MCF 10A (cell line): ENCODE measurements at regions not wholly inside any gene's neighbourhood (a gene's known extent, or its start where the extent isn't known, plus 50 kb on each side); places are given as distances from the start of the nearest gene placed in this dataset.

Source experiments
- BruUV-seq: library from RNA; stranded (reverse); fragments of 400-500 nt; replicated peaks from 2 replicates; lab custom pipeline; 2021; lab: Mats Ljungman, UMichigan
- CTCF ChIA-PET: fragments of 300-600 bp; sonication (Branson Sonifier 250); formaldehyde crosslinking; extraction: SDS; loops from one replicate; lab custom pipeline; 2021; ENCODE audit warnings: antibody characterized with exemption, inconsistent platforms; lab: Yijun Ruan, JAX
- POLR2A ChIA-PET: fragments of 300-600, 350-650 bp; sonication (Branson Sonifier 250); formaldehyde crosslinking; extraction: SDS; loops from one replicate; lab custom pipeline; 2020; ENCODE audit warnings: antibody characterized with exemption, inconsistent platforms; lab: Yijun Ruan, JAX
- DNase-seq: peaks from one replicate; pipeline ENCODE4 v3.0.0-alpha.2; 2018; ENCODE audit not compliant: unreplicated experiment
- H3K27ac Mint-ChIP-seq: one replicate; pipeline ENCODE4 v1.8.0; 2022; ENCODE audit warnings: mild to moderate bottlenecking, low read depth, mixed read lengths; ENCODE audit not compliant: unreplicated experiment
- H3K27me3 Mint-ChIP-seq: one replicate; pipeline ENCODE4 v1.8.0; 2022; ENCODE audit warnings: mixed read lengths; ENCODE audit not compliant: insufficient read depth, unreplicated experiment
- H3K36me3 Mint-ChIP-seq: one replicate; pipeline ENCODE4 v1.8.0; 2022; ENCODE audit warnings: mild to moderate bottlenecking, moderate library complexity, mixed read lengths; ENCODE audit not compliant: insufficient read depth, unreplicated experiment
- H3K4me1 Mint-ChIP-seq: one replicate; pipeline ENCODE4 v1.8.0; 2022; ENCODE audit warnings: mixed read lengths; ENCODE audit not compliant: insufficient read depth, unreplicated experiment
- H3K4me3 Mint-ChIP-seq: one replicate; pipeline ENCODE4 v1.8.0; 2022; ENCODE audit warnings: mild to moderate bottlenecking, moderate library complexity, mixed read lengths; ENCODE audit not compliant: unreplicated experiment
- H3K9me3 Mint-ChIP-seq: one replicate; pipeline ENCODE4 v1.8.0; 2022; ENCODE audit warnings: mixed read lengths; ENCODE audit not compliant: unreplicated experiment
- intact Hi-C: fragments of 100-400 bp; cut with micrococcal nuclease; formaldehyde crosslinking; loops from 2 replicates; pipeline ENCODE4 v1.14.1; 2022
- TF ChIP-seq, protein P1 (sequence below): fragments of 200-600 bp; IDR thresholded peaks from one replicate; pipeline ENCODE4 v1.8.0; 2022; ENCODE audit warnings: antibody characterized with exemption, mild to moderate bottlenecking; ENCODE audit not compliant: unreplicated experiment

DNA sequence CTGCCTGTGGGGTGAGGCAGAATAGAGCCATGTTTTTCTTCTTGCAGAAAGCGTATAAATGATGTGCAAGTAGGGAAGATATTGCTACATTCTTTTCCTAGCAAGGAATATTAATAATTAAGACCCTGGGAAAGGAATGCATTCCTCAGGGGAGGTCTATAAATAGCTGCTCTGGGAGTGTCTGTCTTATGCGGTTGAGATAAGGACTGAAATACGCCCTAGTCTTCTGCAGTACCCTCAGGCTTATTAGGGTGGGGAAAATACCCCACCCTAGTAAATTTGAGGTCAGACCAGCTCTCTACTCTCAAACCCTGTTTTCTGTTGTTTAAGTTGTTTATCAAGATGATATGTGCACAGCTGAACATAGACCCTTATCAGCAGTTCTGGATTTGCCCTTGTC is 155.9 kb upstream of the HMCN1 start:
- Mint-ChIP-seq H3K27me3 (no peaks in the 10 kb centered on the region), H3K36me3 (no peaks in the 10 kb centered on the region), H3K4me1 (peaks cover 17% of the 10 kb centered on the region), H3K4me3 (no peak overlapping the region), H3K27ac (no peak overlapping the region), H3K9me3 (peaks cover 23% of the 10 kb centered on the region)
- TF ChIP-seq, protein P1, sequence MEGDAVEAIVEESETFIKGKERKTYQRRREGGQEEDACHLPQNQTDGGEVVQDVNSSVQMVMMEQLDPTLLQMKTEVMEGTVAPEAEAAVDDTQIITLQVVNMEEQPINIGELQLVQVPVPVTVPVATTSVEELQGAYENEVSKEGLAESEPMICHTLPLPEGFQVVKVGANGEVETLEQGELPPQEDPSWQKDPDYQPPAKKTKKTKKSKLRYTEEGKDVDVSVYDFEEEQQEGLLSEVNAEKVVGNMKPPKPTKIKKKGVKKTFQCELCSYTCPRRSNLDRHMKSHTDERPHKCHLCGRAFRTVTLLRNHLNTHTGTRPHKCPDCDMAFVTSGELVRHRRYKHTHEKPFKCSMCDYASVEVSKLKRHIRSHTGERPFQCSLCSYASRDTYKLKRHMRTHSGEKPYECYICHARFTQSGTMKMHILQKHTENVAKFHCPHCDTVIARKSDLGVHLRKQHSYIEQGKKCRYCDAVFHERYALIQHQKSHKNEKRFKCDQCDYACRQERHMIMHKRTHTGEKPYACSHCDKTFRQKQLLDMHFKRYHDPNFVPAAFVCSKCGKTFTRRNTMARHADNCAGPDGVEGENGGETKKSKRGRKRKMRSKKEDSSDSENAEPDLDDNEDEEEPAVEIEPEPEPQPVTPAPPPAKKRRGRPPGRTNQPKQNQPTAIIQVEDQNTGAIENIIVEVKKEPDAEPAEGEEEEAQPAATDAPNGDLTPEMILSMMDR = no peak
- ChIA-PET POLR2A (no interaction called here), CTCF (interaction anchor here (1.2 to 3.8 kb wide), 2 partner anchors 17 to 261 kb away, joined by 4 to 22 read pairs; partner anchors contain the start of gene IVNS1ABP)
- BruUV-seq = no TSS peak
- DNase-seq = no peak
- intact Hi-C loops = no loop called here

- TF ChIP-seq, protein P1 = no peak
- no peak for DNase-seq
- ChIA-PET POLR2A (interaction anchor here (0.9 to 2.3 kb wide), 2 partner anchors 10 to 257 kb away, joined by 3 to 6 read pairs; partner anchors contain the start of gene IVNS1ABP), CTCF (interaction anchor here (0.6 to 3.8 kb wide), 3 partner anchors 22 to 71 kb away, joined by 3 to 23 read pairs (median 3); no protein-coding TSS in a partner anchor)
- BruUV-seq = no TSS peak
- Mint-ChIP-seq H3K36me3 (no peaks in the 10 kb centered on the region), H3K4me1 (peaks cover 15% of the 10 kb centered on the region), H3K4me3 (no peak overlapping the region), H3K9me3 (peaks cover 11% of the 10 kb centered on the region), H3K27me3 (no peaks in the 10 kb centered on the region), H3K27ac (no peak overlapping the region)
- intact Hi-C loops = no loop called here
These were observed 159.9 kb upstream of the HMCN1 start for GRCh38 chr1:185574139-185574875.

- Mint-ChIP-seq H3K4me1 (peaks cover 22% of the 10 kb centered on the region), H3K9me3 (peaks cover 5% of the 10 kb centered on the region), H3K27me3 (no peaks in the 10 kb centered on the region), H3K27ac (no peak overlapping the region), H3K4me3 (no peak overlapping the region), H3K36me3 (no peaks in the 10 kb centered on the region)
- no peak for DNase-seq
- TF ChIP-seq, protein P1 = no peak
- BruUV-seq = no TSS peak
- intact Hi-C loops = no loop called here
- ChIA-PET CTCF (interaction anchor here (0.7 to 3.8 kb wide), 3 partner anchors 22 to 202 kb away, joined by 3 to 23 read pairs (median 3); no protein-coding TSS in a partner anchor), POLR2A (interaction anchor here (0.6 to 2.3 kb wide), 4 partner anchors 10 to 75 kb away, joined by 3 to 6 read pairs (median 4); no protein-coding TSS in a partner anchor)
These were observed 160.5 kb upstream of the HMCN1 start for GRCh38 chr1:185573677-185574076.

DNA sequence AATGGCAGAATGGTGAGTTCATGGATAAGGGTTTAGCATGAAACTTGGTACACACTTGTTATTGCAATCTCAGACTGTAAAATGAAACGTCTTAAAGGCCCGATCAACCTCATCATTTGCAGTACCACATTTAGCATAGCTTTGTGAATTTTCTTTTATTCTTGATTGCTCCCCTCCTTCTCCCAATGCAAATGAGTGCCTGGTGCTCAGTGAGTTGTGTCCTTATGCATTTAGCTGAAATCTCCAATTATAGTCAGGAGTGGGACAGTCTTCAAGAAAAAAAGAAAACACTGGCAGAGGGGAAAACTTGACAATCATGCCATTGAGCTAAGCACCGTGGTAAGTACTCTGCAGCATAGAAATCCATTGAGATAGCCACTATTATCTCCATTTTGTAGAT is 161.0 kb upstream of the HMCN1 start:
- POLR2A ChIA-PET = interaction anchor here (0.6 to 2.3 kb wide), 7 partner anchors 9 to 186 kb away, joined by 3 to 6 read pairs (median 3); no protein-coding TSS in a partner anchor
- Mint-ChIP-seq H3K27ac (no peak overlapping the region), H3K4me1 (peaks cover 27% of the 10 kb centered on the region), H3K9me3 (no peaks in the 10 kb centered on the region), H3K27me3 (no peaks in the 10 kb centered on the region), H3K36me3 (no peaks in the 10 kb centered on the region), H3K4me3 (no peak overlapping the region)
- CTCF ChIA-PET = interaction anchor here (0.6 to 3.8 kb wide), 7 partner anchors 10 to 289 kb away, joined by 3 to 23 read pairs (median 3); no protein-coding TSS in a partner anchor
- no TSS peak for BruUV-seq
- intact Hi-C loops = no loop called here
- DNase-seq = no peak
- TF ChIP-seq, protein P1 = no peak
